ENCODE measurements at regions not wholly inside any gene's neighbourhood (a gene's known extent, or its start where the extent isn't known, plus 50 kb on each side); places are given as distances from the start of the nearest gene placed in this dataset.

DNA sequence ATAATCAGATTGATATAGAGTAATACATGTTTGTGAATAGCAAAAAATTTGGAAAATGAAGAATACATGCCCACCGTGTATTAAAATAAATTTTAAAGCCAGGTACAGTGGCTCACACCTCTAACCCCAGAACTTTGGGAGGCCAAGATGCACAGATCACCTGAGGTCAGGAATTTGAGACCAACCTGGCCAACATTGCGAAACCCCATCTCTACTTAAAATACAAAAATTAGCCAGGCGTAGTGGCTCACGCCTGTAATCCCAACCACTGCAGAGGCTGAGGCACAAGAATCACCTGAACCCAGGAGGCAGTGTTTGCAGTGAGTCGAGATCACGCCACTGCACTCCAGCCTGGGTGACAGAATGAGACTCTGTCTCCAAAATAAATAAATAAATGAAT is 266.3 kb downstream of the SI start (continued):
- TF ChIP-seq, protein P1, sequence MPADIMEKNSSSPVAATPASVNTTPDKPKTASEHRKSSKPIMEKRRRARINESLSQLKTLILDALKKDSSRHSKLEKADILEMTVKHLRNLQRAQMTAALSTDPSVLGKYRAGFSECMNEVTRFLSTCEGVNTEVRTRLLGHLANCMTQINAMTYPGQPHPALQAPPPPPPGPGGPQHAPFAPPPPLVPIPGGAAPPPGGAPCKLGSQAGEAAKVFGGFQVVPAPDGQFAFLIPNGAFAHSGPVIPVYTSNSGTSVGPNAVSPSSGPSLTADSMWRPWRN (IDR thresholded peaks at IDR 0.05; ENCODE audit: low read depth): no peak

DNA sequence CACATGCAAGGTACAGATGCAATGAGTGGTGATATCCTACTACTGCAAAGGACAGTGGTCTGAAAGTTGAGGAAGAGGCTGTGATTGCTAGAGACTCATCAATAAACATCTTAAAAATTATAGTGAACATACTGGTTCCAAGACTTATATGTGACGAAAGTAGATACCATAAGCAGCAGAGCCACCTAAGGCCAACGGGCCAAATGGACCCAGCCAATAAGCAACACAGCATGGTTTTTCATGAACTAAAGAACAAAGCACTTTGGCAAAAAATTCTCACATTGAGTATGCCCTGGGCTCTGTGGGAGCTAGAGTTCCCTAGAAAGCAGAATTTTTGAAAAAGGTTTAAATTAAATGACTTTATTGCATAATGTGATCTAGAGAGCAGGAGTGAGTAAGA is 272.1 kb downstream of the SI start:
- H3K4me1 ChIP-seq (replicated peaks in 1 of 2; ENCODE audit: control insufficient read depth in 2 of 2, insufficient read depth in 2 of 2, low read length in 2 of 2): no peaks in the 10 kb centered on the region
- no peaks in the 10 kb centered on the region for H3K9me1 ChIP-seq (ENCODE audit: control insufficient read depth, insufficient read depth, low read length)
- no peak for ATAC-seq
- no peak for TF ChIP-seq MED1 (CRISPR knock-in tag; IDR thresholded peaks at IDR 0.05; ENCODE audit: borderline replicate concordance)
- no peak for TF ChIP-seq TCFL5 (CRISPR knock-in tag; conservative IDR thresholded peaks at IDR 0.05)
- no peak for TF ChIP-seq ZC3H4 (CRISPR knock-in tag; IDR thresholded peaks at IDR 0.05; ENCODE audit: borderline replicate concordance)
- TF ChIP-seq, protein P2, sequence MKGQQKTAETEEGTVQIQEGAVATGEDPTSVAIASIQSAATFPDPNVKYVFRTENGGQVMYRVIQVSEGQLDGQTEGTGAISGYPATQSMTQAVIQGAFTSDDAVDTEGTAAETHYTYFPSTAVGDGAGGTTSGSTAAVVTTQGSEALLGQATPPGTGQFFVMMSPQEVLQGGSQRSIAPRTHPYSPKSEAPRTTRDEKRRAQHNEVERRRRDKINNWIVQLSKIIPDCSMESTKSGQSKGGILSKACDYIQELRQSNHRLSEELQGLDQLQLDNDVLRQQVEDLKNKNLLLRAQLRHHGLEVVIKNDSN (CRISPR knock-in tag; IDR thresholded peaks at IDR 0.05): no peak
- no peak for TF ChIP-seq NUFIP1 (IDR thresholded peaks at IDR 0.05; ENCODE audit: partially characterized antibody)
- no peak for TF ChIP-seq KLF1 (tag; IDR thresholded peaks at IDR 0.05)
- TF ChIP-seq DMBX1 (CRISPR knock-in tag; IDR thresholded peaks at IDR 0.05; ENCODE audit: borderline replicate concordance): no peak
- TF ChIP-seq, protein P3, sequence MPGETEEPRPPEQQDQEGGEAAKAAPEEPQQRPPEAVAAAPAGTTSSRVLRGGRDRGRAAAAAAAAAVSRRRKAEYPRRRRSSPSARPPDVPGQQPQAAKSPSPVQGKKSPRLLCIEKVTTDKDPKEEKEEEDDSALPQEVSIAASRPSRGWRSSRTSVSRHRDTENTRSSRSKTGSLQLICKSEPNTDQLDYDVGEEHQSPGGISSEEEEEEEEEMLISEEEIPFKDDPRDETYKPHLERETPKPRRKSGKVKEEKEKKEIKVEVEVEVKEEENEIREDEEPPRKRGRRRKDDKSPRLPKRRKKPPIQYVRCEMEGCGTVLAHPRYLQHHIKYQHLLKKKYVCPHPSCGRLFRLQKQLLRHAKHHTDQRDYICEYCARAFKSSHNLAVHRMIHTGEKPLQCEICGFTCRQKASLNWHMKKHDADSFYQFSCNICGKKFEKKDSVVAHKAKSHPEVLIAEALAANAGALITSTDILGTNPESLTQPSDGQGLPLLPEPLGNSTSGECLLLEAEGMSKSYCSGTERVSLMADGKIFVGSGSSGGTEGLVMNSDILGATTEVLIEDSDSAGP (CRISPR knock-in tag; IDR thresholded peaks at IDR 0.05): no peak
- no peak for TF ChIP-seq ZNF133 (CRISPR knock-in tag; IDR thresholded peaks at IDR 0.05)
- no peak for TF ChIP-seq HIVEP1 (CRISPR knock-in tag; IDR thresholded peaks at IDR 0.05)
- TF ChIP-seq XRCC3 (IDR thresholded peaks at IDR 0.05): no peak
- no peak for TF ChIP-seq ZNF583 (CRISPR knock-in tag; IDR thresholded peaks at IDR 0.05)
- TF ChIP-seq GABPB2 (CRISPR knock-in tag; conservative IDR thresholded peaks at IDR 0.05): no peak
- no peak for TF ChIP-seq TGIF2 (CRISPR knock-in tag; IDR thresholded peaks at IDR 0.05)
- TF ChIP-seq, protein P4, sequence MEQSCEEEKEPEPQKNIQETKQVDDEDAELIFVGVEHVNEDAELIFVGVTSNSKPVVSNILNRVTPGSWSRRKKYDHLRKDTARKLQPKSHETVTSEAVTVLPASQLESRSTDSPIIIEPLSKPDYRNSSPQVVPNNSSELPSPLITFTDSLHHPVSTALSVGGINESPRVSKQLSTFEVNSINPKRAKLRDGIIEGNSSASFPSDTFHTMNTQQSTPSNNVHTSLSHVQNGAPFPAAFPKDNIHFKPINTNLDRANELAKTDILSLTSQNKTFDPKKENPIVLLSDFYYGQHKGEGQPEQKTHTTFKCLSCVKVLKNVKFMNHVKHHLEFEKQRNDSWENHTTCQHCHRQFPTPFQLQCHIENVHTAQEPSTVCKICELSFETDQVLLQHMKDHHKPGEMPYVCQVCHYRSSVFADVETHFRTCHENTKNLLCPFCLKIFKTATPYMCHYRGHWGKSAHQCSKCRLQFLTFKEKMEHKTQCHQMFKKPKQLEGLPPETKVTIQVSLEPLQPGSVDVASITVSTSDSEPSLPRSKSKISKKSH (CRISPR knock-in tag; IDR thresholded peaks at IDR 0.05): no peak
- TF ChIP-seq, protein P5, sequence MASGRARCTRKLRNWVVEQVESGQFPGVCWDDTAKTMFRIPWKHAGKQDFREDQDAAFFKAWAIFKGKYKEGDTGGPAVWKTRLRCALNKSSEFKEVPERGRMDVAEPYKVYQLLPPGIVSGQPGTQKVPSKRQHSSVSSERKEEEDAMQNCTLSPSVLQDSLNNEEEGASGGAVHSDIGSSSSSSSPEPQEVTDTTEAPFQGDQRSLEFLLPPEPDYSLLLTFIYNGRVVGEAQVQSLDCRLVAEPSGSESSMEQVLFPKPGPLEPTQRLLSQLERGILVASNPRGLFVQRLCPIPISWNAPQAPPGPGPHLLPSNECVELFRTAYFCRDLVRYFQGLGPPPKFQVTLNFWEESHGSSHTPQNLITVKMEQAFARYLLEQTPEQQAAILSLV (tag; IDR thresholded peaks at IDR 0.05): no peak

More for the DNA sequence above, 272.1 kb downstream of the SI start:
- H4K20me1 ChIP-seq (replicated peaks; ENCODE audit: control insufficient read depth, insufficient read depth, low read length): no peaks in the 10 kb centered on the region
- no peak overlapping the region for H3K4me3 ChIP-seq
- no peaks in the 10 kb centered on the region for H3K79me2 ChIP-seq (ENCODE audit: control insufficient read depth, insufficient read depth, low read length)
- FAIRE-seq (no peak), DNase-seq (ENCODE audit: extremely low read depth in 1 of 4, low spot score in 3 of 4) (no peak)
- in situ Hi-C loops (cut with MboI) (no loop called here), intact Hi-C loops (cut with micrococcal nuclease) (no loop called here)
- H3K9ac ChIP-seq (ENCODE audit: insufficient read depth in 1 of 2, low read depth in 2 of 2, low read length in 2 of 2): no peak overlapping the region
- CTCF ChIA-PET (ENCODE audit: low intra/inter-chr PET ratio): no interaction called here
- no peaks in the 10 kb centered on the region for H3K27me3 ChIP-seq (ENCODE audit: control insufficient read depth in 2 of 2, insufficient read depth in 2 of 2, low read length in 2 of 2)
- WGBS (ENCODE audit: insufficient coverage, low coverage, missing lambda C conversion rate): 0% methylated on average over 2 of the region's 2 CpGs
- POLR2A ChIA-PET: no interaction called here
- H3K4me2 ChIP-seq (ENCODE audit: insufficient read depth, low read length): no peak overlapping the region
- H3K27ac ChIP-seq (ENCODE audit: extremely low read depth, low read depth, low read length): no peak overlapping the region
- H3K9me3 ChIP-seq (replicated peaks; ENCODE audit: control insufficient read depth, insufficient read depth, low read depth, low read length): no peaks in the 10 kb centered on the region
- BruUV-seq (replicated peaks): no TSS peak
- no peaks in the 10 kb centered on the region for H3K36me3 ChIP-seq (ENCODE audit: control insufficient read depth, insufficient read depth, low read length)
- H2AFZ ChIP-seq (ENCODE audit: low read depth, low read length): no peak overlapping the region
